HG02571 (cell line): ENCODE measurements at regions not wholly inside any gene's neighbourhood (a gene's known extent, or its start where the extent isn't known, plus 50 kb on each side); places are given as distances from the start of the nearest gene placed in this dataset.
"Not testable (repeated sequence)": the region's sequence is repeated elsewhere in the genome, so short reads cannot be mapped to it uniquely, and the experiment has no call there.

ENCODE experiments used
- ATAC-seq: cut with Tn5 transposase; IDR thresholded peaks from one replicate; pipeline ENCODE4 v1.9.1; 2021; ENCODE audit warnings: mild to moderate bottlenecking, moderate library complexity; ENCODE audit not compliant: unreplicated experiment

DNA sequence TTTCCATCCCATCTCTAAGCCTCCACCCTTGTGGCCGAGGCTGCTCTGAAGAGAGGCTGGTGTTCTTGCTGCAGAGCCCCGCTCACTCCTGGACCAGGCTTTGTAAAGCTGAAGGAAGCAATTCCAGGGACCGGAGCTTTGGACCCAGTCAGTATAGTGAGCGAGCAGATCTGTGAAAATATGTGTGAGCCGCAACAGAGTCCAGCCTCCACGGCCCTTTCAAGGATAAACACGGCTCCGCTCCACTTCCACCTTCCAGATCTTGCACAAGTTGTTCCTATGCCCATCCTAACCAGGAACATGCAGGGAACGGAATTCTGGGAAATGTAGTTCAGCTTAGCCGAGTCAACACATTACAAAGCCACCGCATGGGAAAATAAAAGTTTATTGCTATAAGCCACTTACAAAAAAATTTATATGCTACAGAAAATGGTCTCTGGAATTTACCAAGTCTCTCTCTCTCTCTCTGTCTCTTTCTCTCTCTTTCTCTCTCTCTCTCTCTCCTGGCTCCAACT is 151.7 kb upstream of the ZNF521 start:
- ATAC-seq = no peak

DNA sequence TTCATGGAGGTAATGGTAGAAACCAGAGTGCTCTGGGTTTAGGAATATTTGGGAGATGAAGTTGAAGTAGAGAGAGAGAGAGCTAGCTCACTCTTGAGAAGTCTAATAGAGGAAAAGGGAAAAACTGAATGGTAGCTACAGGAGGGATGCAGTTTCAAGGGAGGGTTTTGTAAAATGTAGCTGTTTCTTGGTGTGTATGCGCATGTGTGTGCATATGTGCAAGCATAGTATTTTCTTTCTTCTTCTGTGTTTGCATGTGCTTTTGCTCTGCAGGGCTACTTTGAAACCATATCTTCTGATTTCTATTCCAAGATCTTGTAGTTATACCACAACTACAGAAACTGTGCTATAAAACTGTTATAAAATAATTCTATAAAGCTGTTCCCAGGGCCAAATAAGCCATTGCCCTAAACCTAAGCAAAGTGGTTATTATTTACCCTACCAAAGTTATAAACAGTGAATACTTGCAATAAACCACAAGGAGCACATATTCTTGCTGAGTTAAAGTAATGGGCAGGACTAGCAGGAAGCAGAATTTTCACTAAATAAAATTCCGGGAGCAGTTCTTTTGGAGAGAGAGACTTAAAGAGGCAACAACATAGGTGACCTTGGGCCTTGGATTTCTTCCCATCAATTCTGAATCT is 145.3 kb upstream of the ZNF521 start:
- ATAC-seq = no peak

DNA sequence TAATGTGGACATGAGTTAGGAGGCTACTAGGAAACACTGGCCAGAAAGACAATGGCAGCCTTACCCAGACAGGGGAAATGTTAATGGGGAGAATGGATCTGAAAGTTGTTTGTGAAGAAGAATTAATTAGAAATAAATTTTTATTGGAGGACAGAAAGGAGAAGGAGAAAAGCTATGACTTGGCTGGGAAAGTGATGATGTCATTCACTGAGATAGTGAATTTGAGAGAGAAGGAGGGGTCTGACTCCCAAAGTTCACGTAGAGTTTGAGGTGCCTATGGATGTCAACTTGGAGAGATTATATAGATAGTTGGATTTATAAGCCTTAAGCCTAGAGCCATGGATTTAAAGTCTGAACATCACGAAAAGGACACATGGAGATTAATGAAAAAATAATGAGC is 144.6 kb upstream of the ZNF521 start:
- no peak for ATAC-seq

DNA sequence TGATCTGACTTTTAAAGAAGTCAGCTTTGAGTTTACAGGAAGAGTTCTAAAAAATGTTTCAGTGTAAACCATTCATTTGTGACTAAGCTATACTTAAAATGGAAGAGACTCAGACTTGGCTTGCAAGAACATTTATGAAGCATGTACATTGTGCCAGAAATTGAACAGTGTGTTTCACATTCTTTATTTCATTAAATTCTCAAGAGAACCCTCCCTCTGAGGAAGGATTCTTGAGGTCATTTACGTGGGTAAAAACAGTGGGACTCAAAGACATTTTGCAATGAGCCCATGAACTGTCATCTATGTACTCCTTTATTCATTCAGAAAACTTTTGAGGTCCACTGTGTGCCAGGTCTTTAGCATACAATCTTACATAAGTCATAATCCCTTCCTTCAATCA is 143.6 kb upstream of the ZNF521 start:
- ATAC-seq = no peak

DNA sequence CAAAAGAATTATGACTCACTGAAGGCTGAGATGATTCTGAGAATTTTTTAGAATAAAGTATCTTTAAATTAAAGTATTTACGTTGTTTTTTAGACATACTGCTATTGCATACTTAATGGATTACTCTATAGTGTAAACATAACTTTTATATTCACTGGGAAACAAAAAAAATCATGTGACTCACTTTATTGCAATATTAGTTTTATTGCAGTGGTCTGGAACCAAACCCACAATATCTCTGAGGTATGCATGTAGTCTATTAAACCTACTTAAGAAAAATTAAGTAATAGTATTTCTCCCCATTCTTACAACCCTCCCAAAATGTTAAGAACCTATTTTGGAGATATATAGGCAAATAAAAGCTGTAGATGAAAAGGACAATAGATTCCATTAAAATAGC is 142.9 kb upstream of the ZNF521 start:
- no peak for ATAC-seq

DNA sequence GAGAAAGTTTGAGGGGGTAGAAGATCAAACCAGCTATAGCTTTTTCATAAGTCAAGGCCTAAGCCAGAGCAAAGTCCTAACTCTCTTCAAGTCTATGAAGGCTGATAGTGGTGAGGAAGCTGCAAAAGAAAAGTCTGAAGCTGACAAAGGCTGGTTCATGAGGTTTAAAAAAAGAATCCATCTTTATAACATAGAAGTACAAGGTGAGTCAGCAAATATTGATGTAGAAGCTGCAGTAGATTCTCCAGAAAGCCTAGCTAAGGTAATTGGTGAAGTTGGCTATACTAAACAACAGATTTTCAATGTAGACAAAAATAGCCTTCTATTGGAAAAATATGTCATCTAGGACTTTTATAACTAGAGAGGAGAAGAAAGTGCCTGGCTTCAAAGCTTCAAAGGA is 141.4 kb upstream of the ZNF521 start:
- ATAC-seq = no peak

DNA sequence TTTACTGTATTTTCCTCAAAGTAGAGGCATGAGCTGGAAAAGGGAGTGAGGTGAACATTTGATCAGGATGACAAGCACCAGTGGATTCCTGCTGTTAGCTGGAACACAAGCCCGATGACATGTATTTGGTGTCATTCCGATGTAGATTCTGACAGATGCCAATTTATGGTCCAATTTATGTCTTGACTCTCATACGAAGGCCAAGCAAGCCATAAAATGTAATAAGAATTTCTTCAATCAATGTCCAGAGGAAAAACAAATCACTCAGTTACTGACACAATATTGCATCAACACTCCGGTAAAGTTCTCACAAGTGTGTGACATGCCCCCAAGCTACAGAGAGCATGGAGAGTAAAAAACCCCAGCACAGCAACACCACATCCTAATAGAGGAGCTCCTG is 138.3 kb upstream of the ZNF521 start:
- ATAC-seq = no peak

DNA sequence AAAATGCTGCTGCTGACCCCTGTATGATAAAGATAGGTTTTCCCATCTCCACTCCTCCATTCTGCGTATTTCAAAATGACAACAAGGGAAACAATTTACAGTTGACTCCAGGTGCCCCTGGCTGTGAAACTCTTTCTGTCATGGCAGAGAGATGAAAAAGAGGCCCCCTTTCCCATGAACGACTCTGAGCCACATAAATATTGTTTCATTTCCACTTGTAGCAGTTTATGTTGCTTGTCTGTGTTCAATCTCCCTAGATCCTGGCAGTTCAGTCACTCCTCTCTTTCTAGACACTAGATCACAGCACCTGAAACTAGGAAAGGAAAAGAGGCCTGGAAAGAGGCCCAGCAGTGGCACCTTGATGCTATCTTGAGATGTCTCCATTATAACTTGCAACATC is 121.0 kb upstream of the ZNF521 start:
- no peak for ATAC-seq

DNA sequence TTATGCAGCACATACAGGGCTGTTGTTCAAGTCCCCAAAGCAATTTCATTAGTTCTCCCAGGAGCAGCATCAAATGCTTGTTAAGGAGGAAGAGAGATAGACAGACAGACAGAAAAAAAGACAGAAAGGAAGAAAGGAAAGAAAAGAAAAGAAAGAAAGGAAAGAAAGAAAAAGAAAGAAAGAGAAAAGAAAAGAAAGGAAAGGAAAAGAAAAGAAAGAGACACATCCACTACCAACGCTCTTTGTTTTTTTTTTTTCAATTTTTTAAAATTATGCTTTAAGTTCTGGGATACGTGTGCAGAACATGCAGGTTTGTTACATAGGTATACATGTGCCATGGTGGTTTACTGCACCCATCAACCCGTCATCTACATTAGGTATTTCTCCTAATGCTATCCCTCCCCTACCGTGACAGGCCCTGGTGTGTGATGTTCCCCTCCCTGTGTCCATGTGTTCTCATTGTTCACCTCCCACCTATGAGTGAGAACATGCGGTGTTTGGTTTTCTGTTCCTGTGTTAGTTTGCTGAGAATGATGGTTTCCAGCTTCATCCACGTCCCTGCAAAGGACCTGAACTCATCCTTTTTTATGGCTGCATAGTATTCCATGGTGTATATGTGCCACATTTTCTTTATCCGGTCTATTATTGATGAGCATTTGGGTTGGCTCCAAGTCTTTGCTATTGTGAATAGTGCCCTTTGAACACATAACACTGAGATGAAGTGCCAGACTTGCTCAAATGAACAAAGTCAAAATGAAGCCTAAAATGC is 119.0 kb upstream of the ZNF521 start:
- not testable (repeated sequence) for ATAC-seq

DNA sequence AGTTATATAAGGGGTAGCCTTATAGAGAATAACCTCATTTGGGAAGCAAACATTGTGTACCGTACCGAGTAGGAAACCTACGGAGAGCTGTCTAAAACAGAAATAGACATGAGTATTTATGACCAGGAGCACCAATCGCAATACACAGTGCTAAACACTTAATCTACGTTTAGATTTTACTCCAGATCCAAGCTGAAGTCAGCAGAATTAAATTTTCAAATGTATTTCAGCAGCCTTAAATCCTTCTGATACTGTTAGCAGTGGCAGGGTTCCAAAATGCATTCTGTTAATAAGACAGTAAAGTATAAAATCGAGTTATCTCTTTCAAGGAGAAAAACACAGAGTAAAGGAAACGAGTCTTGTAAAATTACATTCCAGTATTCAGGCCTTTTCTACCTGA is 118.1 kb upstream of the ZNF521 start:
- no peak for ATAC-seq

DNA sequence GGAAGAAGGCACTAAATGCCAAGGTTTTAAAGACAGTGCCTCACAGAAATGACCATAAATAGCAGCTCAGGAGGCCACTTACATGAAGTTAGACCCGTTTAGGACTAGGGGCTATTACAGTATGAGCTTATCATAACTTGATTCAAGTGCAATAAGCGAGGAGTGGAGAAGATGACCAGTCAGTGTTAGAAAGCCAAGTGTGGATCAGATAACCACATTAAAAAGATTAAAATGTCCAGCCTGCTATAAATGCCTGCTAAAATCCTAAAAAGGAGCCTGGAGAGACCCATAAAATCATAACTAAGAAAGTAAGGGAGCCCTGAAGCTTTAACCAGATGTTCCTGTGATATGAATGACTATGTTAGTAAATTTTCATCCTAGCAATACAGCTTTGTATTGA is 117.5 kb upstream of the ZNF521 start:
- no peak for ATAC-seq

DNA sequence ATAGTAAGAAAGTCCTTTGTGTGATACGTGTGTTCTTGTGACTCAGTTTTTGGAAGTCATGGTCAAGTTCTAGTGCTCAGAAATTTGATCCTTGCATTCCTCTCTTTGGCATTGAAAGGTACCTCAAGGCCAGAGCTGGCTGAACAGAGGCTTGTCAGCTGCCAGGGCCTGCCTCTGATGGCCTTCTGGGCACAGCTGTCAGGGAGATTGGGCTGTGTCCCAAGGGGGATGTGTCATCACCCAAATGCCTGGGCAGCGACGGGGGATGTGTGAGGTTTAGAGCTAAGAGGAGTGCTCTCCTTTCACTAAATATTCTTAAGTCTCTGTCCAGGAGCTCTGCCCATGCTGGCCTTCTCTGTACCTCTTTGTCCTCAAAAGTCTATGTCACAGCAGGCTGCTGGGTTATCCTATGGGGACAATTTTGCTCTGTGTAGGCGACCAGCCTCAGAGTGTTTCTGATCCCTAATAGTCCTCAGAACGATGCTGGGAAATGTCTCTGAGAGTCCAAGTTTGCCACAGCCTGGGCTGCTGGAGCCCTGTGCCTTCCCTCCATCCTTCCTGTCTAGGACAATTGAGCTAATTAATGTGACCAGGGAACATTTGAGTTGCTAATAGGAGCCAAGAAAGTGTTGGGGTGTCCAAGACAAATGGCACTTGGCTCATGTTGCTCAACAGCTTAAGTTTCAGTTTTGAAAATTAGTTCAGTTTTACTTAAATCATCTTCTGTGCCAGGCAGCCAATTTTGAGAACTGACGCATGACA is 115.4 kb upstream of the ZNF521 start:
- ATAC-seq = no peak

DNA sequence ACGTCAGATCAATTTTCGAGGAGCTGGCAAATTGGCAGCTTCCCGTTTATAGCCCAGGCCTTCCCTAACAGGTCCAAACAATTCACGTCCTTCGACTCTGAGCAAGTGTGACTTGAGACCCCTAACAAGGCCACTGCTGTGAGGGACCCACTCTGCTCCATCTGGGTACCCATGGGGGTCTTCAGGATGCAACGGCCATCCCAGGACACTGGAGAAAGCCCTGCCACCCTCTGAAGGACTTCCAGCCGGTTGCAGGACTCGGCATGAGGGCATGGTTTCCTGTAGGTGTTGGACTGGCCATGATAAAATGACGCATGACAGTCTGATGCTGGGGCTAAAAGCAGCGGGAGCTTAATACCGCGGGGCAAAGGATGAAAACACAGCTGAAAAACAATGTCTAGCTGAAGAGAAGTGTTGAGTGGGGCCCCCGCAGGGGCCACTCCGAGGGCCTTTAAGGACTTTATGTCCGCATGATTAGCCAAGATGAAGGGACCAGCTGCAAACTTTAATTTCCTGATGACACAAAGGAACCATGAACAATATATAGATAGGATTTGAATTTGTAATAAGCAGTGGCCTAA is 113.3 kb upstream of the ZNF521 start:
- no peak for ATAC-seq

DNA sequence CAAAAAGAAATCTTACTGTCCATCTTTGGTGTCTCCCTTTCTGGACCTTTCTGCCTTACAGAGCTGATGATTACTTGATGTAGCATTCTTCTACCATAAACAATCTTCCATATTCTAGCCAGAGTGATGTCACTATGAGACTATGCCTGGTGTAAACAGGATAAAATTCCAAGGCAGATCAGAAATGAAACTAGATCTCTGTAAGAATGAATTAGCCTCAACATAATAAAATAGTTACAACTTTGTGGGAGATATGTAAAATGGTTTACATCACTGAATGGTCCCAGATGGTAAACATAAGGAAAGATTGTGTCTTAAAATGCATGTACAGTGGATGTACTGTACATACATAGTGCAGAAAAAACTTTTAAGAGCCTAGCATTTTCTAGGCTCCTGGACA is 112.3 kb upstream of the ZNF521 start:
- ATAC-seq = no peak

DNA sequence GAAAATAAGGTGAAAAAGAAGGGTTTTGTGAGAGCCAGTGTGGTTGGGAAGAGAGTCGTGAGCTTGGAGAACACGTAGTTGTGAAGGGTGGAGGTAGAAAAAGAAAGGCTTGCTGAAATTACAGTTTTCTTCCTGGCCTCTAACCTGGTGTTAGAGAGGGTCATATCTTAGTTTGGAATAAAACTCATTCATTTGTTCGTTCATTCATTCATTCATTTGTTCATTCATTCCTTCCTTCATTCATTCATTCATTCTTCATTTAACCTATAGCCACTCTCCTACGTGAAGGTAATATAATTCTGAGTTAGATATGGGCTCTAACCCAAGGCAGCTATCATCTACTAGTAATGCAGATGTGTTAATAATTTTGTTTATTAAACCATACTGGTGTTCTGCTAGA is 111.8 kb upstream of the ZNF521 start:
- ATAC-seq = no peak

DNA sequence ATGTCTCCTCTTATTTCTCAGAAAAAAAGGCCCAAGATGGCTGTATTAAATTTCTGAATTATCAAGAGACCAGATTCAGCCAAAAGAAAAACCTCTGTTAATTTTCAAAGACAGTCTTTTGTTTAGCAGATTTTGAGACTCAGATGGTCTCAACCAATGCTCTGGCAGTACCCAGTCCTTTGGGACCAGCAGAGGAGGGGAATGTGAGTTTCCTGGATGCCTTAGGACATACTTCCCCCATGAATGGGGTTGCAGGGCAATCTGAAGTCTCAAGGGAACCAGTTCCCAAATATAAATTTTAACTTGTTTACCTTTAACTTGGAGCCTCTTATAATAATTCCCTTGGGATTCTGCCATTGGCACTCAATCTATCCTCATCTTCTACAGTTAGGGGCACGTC is 107.8 kb upstream of the ZNF521 start:
- ATAC-seq = no peak

DNA sequence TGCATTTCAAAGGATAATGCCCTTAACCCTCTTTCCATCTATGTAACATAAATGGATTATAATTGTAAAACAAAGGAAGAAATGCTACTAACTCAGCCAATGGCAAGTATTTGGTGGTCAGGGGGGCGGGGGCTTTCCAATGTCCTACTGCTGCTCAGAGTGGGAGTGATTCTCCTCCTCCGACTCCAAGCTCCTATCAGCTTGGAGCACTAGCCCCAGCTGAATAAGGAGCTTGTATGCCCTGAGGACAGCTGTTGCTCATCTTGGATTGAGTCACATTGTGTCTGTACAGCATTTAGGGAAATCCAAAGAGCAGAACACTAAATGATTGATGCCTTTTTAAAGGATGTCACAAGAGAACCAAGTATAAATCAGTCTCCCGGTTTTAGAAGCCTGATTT is 105.6 kb upstream of the ZNF521 start:
- no peak for ATAC-seq

DNA sequence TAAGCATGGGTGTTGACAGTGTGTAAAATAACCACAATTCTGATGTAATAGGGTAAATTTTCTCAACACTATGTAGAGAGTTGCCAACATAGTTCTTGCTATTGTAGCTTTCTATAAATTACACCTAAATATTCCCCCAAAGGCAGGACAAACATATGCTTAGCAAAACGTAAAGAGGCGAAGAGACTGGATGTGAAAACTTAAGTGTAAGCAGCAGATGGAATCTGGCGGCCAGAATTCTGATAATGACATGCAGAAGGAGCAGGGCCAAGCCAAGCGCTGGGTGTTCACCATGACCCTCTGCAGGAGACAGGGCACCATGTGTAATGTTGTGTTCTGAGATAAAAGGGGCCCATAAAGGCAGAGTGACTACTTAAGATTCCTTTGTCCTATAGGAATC is 105.2 kb upstream of the ZNF521 start:
- ATAC-seq = no peak

DNA sequence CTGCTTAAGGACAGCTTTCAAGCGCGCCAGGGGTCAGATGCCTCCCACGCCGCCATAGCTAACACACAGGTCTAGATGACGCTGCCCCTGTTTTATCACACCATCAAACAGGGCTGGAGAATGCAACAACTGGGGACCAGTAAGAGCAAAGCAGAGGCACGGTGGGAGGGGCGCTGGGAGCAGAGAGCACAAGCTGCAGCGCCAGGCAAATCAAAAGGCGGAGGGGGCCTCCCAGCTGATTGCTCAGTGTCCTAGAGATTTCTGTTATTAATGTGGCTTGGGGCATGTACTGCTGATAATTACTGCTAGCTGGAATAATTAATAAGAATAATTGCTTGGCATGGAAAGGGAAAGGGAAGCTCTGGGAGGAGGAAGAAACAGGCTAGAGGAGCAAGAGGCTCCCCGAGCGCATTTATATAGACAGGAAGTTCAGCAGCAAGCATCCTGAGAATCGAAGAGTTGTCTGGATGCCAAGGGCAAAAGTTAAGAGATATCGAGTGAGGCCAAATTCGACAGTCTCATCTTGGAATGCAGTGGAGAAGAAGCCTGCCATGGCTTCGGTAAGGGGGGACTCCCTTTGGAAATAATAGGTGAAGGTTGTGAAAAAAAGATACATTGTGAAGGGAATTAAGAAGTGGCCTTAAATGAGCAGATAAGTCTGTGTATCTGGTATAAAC is 104.5 kb upstream of the ZNF521 start:
- ATAC-seq = no peak

DNA sequence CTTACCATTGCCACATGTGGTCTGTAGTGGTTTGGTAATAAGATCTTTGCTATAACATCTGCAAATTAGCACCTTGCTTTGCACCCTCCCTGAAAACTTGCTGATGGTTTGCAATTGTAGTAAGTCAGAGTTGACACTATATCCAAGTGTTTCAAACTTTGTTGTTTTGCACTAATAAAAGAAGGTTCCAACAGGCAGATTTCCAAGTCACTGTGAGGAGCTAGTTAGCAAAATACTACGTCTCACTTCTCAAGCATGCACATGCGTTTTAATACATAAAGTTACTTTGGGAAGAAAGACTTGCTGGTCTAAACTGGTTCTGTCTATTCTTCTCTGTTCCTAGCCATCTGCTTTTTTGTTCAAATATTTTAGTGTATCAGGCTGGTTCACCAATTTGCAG is 103.7 kb upstream of the ZNF521 start:
- ATAC-seq = no peak

DNA sequence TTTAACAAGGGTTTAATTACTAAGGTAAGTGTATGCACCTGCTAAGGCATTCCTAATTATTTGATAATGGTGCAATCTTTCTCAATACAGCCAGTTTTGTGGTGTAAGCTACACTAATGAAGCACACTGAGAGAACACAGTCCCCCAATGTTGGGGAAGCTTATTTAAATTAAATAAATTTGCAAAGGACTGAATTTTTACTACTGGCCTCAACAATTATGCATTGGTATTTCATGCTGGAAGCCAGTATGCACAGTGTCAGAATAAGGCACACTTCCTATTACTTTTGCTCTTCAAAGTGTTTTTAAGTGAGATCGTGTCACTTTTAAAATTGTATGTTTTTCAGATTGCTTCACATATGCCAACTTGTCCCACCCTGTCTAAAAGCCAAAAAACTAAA is 103.2 kb upstream of the ZNF521 start:
- no peak for ATAC-seq
